ENCODE measurements at regions not wholly inside any gene's neighbourhood (a gene's known extent, or its start where the extent isn't known, plus 50 kb on each side); places are given as distances from the start of the nearest gene placed in this dataset.
A peak's percentile ranks its signal among the peaks of the same experiment; 100 is the strongest.

- DNase-seq (ENCODE audit: low read depth) = no peak
Measured at GRCh38 chr13:63693696-63694095, 2278.0 kb upstream of the PCDH20 start.

GRCh38 chr13:63691474-63691873 lies 2275.8 kb upstream of the PCDH20 start:
- DNase-seq (ENCODE audit: low read depth) = no peak

- no peak for DNase-seq (ENCODE audit: low read depth)
Measured at GRCh38 chr13:63690672-63691071, 2275.0 kb upstream of the PCDH20 start.

GRCh38 chr13:63684822-63685221 lies 2269.2 kb upstream of the PCDH20 start:
- DNase-seq (ENCODE audit: low read depth) = no peak

- DNase-seq (ENCODE audit: low read depth) = no peak
Measured at GRCh38 chr13:63680704-63681103, 2265.1 kb upstream of the PCDH20 start.

- DNase-seq (ENCODE audit: low read depth) = no peak
Measured at GRCh38 chr13:63671296-63671695, 2255.6 kb upstream of the PCDH20 start.

- DNase-seq (ENCODE audit: low read depth) = no peak
Measured at GRCh38 chr13:63651394-63651793, 2235.7 kb upstream of the PCDH20 start.

- DNase-seq (ENCODE audit: low read depth) = no peak
Measured at GRCh38 chr13:63643543-63643942, 2227.9 kb upstream of the PCDH20 start.

GRCh38 chr13:63636316-63636993 lies 2220.8 kb upstream of the PCDH20 start:
- DNase-seq (ENCODE audit: low read depth) = peak; percentile 31

GRCh38 chr13:63632321-63632720 lies 2216.7 kb upstream of the PCDH20 start:
- peak; percentile 57 for DNase-seq (ENCODE audit: low read depth)

- DNase-seq (ENCODE audit: low read depth) = peak; percentile 78
Measured at GRCh38 chr13:63631006-63631405, 2215.4 kb upstream of the PCDH20 start.

GRCh38 chr13:63629591-63629990 lies 2213.9 kb upstream of the PCDH20 start:
- peak; percentile 67 for DNase-seq (ENCODE audit: low read depth)

GRCh38 chr13:63628310-63628709 lies 2212.7 kb upstream of the PCDH20 start:
- no peak for DNase-seq (ENCODE audit: low read depth)

- DNase-seq (ENCODE audit: low read depth) = peak; percentile 75
Measured at GRCh38 chr13:63625869-63626268, 2210.2 kb upstream of the PCDH20 start.

- DNase-seq (ENCODE audit: low read depth) = no peak
Measured at GRCh38 chr13:63614874-63615612, 2199.4 kb upstream of the PCDH20 start.

GRCh38 chr13:63607153-63607552 lies 2191.5 kb upstream of the PCDH20 start:
- no peak for DNase-seq (ENCODE audit: low read depth)

- peak; percentile 13 for DNase-seq (ENCODE audit: low read depth)
Measured at GRCh38 chr13:63605962-63606361, 2190.3 kb upstream of the PCDH20 start.

GRCh38 chr13:63605403-63605802 lies 2189.8 kb upstream of the PCDH20 start:
- no peak for DNase-seq (ENCODE audit: low read depth)

- DNase-seq (ENCODE audit: low read depth) = no peak
Measured at GRCh38 chr13:63595811-63596210, 2180.2 kb upstream of the PCDH20 start.

GRCh38 chr13:63586467-63586866 lies 2170.8 kb upstream of the PCDH20 start:
- DNase-seq (ENCODE audit: low read depth) = no peak

- DNase-seq (ENCODE audit: low read depth) = no peak
Measured at GRCh38 chr13:63578796-63579195, 2163.1 kb upstream of the PCDH20 start.

GRCh38 chr13:63567031-63567430 lies 2151.4 kb upstream of the PCDH20 start:
- no peak for DNase-seq (ENCODE audit: low read depth)

GRCh38 chr13:63554157-63554556 lies 2138.5 kb upstream of the PCDH20 start:
- peak; percentile 33 for DNase-seq (ENCODE audit: low read depth)

Data from renal cortical epithelial cell (primary cell).